Limb (tissue), 2 donors: ENCODE measurements at regions not wholly inside any gene's neighbourhood (a gene's known extent, or its start where the extent isn't known, plus 50 kb on each side); places are given as distances from the start of the nearest gene placed in this dataset.
"Not testable (repeated sequence)": the region's sequence is repeated elsewhere in the genome, so short reads cannot be mapped to it uniquely, and the experiment has no call there.

Experiments used
- DNase-seq, 2 donors: peaks; one replicate each; pipeline ENCODE4 v3.0.0-alpha.2; 2016; ENCODE audit errors: extremely low spot score in 2 of 2

DNA sequence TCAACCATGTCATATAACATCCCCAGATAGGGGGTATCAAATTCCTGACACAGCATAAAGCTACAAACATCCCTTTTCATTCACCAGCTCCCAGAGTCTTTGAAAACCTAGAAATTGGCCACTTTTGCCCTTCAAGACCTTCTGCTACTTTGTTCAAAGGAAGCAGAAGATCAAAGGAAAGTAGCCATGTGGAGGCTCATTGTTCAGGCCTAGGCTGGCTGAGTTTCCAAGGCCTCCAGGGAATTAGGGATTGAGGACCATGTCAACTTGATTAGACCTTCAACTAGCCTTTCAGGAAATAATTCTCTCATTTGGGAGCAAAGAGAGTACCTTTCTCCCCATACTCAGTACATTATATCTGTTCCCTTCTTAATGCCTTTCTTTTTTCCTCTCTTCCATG is 66.8 kb upstream of the ATXN3L start:
- DNase-seq, result no peak

GRCh38 chrX:13386092-13386491 is 66.2 kb upstream of the ATXN3L start:
- no peak for DNase-seq

DNA sequence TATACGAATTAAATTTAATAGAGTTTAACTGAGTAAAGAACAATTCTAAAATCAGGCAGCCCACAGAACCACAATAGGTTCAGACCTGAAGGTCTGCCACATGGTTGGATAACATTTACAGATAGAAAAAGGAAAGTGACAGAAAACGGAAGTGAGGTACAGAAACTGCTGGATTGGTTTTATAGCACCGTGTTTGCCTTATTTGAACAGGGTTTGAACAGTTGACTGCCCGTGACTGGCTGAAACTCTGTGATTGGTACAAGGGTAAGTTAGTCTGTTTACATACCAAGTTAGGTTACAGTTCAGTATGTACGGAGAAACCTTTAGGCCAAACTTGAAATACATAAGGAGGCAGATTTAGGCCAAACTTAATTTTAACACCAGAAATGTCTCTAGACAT is 64.1 kb upstream of the ATXN3L start:
- no peak for DNase-seq

GRCh38 chrX:13381514-13381913 is 61.7 kb upstream of the ATXN3L start:
- DNase-seq, result no peak

GRCh38 chrX:13380211-13380610 is 60.4 kb upstream of the ATXN3L start:
- DNase-seq, result no peak

GRCh38 chrX:13378562-13379518 is 59.0 kb upstream of the ATXN3L start:
- DNase-seq, result peak in 1 of 2 donors; percentile 38

DNA sequence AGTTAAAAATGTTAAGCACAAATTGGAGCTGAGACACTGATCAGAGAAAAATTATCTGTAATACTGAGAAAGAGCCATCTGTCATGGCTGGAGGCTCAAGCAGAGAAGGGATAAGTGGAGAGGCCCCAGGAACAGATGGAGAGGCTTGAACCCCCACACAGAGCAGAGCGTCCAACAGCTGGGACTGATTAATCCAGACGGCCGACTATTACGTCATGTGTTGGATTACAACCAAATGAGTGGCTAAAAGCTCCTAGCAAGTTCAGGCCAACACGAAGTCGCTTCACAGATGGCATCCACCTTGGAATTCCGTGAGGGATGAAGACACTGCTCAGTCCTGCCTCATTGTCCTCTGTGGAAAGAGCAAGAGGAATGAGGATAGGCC is 57.7 kb upstream of the ATXN3L start:
- peak; percentile 51 to 65 for DNase-seq

DNA sequence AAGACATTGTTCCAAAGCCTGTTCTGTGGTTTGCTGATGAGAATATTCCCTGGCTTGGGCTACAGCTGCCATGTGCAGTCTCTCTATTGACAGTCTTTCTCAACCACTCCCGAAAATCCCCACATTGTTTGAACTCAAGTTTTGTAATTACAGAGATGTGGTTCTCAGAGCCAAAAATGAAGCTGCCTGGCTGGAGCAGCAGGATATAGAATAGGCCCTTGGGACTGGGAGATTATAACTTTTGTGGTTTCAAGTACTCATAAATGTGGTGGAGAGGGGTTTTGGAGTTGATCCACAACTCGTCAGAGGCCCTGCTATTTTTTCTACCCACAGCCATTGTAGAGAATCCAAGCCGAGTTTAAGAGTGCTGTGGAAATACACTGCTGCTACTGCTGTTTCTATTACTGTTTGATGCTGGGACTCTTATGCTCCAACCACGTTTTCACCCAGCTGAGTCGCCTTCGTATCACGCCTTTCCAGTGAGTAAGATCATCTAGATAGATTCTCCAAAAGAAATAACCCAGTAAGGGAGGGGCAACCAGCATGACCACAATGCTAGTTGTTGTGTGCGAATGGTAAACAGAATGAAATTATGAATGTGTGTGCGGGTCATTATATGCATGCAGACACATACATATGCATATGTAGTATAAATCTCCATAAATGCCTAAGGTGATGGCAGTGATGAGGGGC is 57.1 kb upstream of the ATXN3L start:
- peak; percentile 46 to 85 for DNase-seq

GRCh38 chrX:13375596-13375995 is 55.7 kb upstream of the ATXN3L start:
- DNase-seq, result not testable (repeated sequence)

GRCh38 chrX:13374364-13374763 is 54.5 kb upstream of the ATXN3L start:
- DNase-seq, result no peak

- DNase-seq, result no peak
Measured at GRCh38 chrX:13373431-13374187, 53.8 kb upstream of the ATXN3L start.

- no peak for DNase-seq
Measured at GRCh38 chrX:13373027-13373426, 53.2 kb upstream of the ATXN3L start.

- DNase-seq, result no peak
Measured at GRCh38 chrX:13372203-13372980, 52.5 kb upstream of the ATXN3L start.

- DNase-seq, result no peak
Measured at GRCh38 chrX:13371186-13371585, 51.3 kb upstream of the ATXN3L start.

DNA sequence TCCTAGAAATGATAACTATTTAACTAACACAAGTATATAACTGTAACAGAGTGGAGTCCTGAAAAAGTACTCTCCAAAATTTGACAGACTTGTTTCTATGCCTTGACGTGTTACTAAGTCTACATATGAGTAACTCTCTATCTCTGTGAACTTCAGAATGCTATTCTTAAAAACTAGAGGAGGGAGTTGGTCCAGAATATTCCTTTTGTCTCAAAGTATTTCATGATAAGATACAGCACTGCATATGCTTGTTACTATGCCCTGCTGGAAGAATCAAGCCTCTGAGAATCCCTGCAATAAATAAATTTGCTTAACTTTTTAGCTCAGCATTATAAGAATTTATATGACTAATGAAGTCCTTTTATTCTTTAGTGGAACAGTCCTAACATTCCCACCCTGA is 50.9 kb upstream of the ATXN3L start:
- no peak for DNase-seq
